Breast epithelium (tissue), 3 donors: ENCODE measurements at regions not wholly inside any gene's neighbourhood (a gene's known extent, or its start where the extent isn't known, plus 50 kb on each side); places are given as distances from the start of the nearest gene placed in this dataset.

Source experiments
- CTCF ChIP-seq, 3 donors: fragments of 450-650 bp; IDR thresholded peaks; one replicate each; pipeline ENCODE4 v1.5.1; 2016 to 2017; ENCODE audit warnings: antibody characterized with exemption in 3 of 3, mild to moderate bottlenecking in 3 of 3, moderate library complexity in 3 of 3
- POLR2A ChIP-seq: fragments of 450-650 bp; IDR thresholded peaks from one replicate; pipeline ENCODE4 v1.6.1; 2016; ENCODE audit warnings: antibody characterized with exemption, mild to moderate bottlenecking, moderate library complexity

DNA sequence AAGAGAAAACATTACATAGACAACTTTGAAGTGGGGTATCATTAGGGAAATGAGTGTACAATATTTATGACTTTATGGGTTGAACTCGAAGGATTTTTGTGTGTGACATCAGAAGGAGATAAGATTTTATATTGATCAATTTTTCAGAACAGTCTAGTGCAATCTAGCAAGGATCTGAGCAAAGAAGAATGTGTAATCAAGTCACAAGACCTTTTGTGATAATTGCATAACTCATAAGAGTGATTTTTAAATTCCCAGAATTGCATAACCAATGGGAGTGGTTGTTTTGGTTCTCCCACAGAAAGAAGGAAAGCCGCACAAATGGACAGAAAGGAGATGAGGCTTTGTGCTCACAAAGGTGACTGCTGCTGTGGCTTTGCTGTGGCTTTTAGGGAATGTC, 441.8 kb upstream of the FLRT2 start:
- TF ChIP-seq POLR2A (no peak), CTCF (IDR thresholded peaks at IDR 0.05) (no peak)
